ENCODE measurements at regions not wholly inside any gene's neighbourhood (a gene's known extent, or its start where the extent isn't known, plus 50 kb on each side); places are given as distances from the start of the nearest gene placed in this dataset.

- DNase-seq (ENCODE audit: low read depth): no peak
- H3K4me3 ChIP-seq (ENCODE audit: low read depth, low read length): no peak overlapping the region
- no peak for TF ChIP-seq CTCF (IDR thresholded peaks at IDR 0.05; ENCODE audit: insufficient read depth, low read length)
Measured at GRCh38 chr18:78127041-78127440, 852.6 kb upstream of the SALL3 start.

GRCh38 chr18:78128004-78128403, 851.6 kb upstream of the SALL3 start:
- no peak overlapping the region for H3K4me3 ChIP-seq (ENCODE audit: low read depth, low read length)
- no peak for TF ChIP-seq CTCF (IDR thresholded peaks at IDR 0.05; ENCODE audit: insufficient read depth, low read length)
- DNase-seq (ENCODE audit: low read depth): no peak

- DNase-seq (ENCODE audit: low read depth): no peak
- no peak for TF ChIP-seq CTCF (IDR thresholded peaks at IDR 0.05; ENCODE audit: insufficient read depth, low read length)
- H3K4me3 ChIP-seq (ENCODE audit: low read depth, low read length): no peak overlapping the region
Measured at GRCh38 chr18:78129260-78129659, 850.4 kb upstream of the SALL3 start.

GRCh38 chr18:78130232-78131195, 849.1 kb upstream of the SALL3 start:
- no peak for TF ChIP-seq CTCF (IDR thresholded peaks at IDR 0.05; ENCODE audit: insufficient read depth, low read length)
- no peak for DNase-seq (ENCODE audit: low read depth)
- no peak overlapping the region for H3K4me3 ChIP-seq (ENCODE audit: low read depth, low read length)

- TF ChIP-seq CTCF (IDR thresholded peaks at IDR 0.05; ENCODE audit: insufficient read depth, low read length): no peak
- no peak for DNase-seq (ENCODE audit: low read depth)
- no peak overlapping the region for H3K4me3 ChIP-seq (ENCODE audit: low read depth, low read length)
Measured at GRCh38 chr18:78133729-78134128, 845.9 kb upstream of the SALL3 start.

- no peak for TF ChIP-seq CTCF (IDR thresholded peaks at IDR 0.05; ENCODE audit: insufficient read depth, low read length)
- H3K4me3 ChIP-seq (ENCODE audit: low read depth, low read length): no peak overlapping the region
- no peak for DNase-seq (ENCODE audit: low read depth)
Measured at GRCh38 chr18:78136986-78137385, 842.6 kb upstream of the SALL3 start.

Measured in fibroblast of the aortic adventitia (primary cell).